GM18505 (cell line): ENCODE measurements at regions not wholly inside any gene's neighbourhood (a gene's known extent, or its start where the extent isn't known, plus 50 kb on each side); places are given as distances from the start of the nearest gene placed in this dataset.

Source experiments
- ATAC-seq: cut with Tn5 transposase; IDR thresholded peaks from one replicate; pipeline ENCODE4 v1.9.1; 2021; ENCODE audit not compliant: unreplicated experiment
- POLR2A ChIP-seq: IDR thresholded peaks from 4 replicates; pipeline ENCODE4 v1.6.1; 2011; ENCODE audit warnings: borderline replicate concordance; ENCODE audit not compliant: insufficient read depth, insufficient read length; ENCODE audit errors: extremely low read depth

DNA sequence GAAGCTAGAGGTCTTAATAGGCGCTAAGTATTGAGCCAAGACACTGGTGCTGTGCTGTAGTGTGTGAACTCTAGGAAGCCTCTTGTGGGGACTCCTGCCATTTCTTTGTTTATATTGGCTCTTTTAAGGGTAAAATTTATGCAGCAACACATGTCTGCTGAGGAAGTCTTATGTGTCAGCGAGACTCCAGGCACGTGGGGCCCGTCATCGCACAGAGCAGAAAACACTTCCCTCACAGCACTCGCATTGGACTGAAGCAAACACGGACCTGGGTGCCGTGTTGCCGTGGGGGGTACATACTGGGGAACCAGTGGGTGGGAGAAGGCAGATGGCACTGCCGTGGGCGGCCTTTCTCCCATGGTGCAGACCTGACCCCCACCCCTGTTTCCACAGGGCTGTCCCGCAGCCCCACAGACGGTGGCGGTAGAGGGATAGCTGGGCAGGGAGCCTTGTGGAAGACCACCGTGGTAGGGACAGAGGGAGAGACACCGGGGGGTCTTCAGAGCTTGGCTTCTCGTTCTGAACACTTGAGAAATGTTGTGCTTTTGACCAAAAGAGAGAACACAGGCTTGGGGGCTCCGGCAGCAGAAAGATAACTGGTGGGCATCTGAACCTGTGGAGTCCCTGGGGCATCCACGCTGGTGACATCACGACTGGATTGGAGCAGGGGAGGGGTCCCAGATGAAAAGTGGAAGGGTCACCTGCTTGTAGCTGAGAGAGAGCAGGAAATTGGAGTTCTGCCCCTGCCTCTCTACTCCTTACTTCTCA is 284.7 kb upstream of the SHH start:
- ATAC-seq, result no peak
- no peak for TF ChIP-seq POLR2A

DNA sequence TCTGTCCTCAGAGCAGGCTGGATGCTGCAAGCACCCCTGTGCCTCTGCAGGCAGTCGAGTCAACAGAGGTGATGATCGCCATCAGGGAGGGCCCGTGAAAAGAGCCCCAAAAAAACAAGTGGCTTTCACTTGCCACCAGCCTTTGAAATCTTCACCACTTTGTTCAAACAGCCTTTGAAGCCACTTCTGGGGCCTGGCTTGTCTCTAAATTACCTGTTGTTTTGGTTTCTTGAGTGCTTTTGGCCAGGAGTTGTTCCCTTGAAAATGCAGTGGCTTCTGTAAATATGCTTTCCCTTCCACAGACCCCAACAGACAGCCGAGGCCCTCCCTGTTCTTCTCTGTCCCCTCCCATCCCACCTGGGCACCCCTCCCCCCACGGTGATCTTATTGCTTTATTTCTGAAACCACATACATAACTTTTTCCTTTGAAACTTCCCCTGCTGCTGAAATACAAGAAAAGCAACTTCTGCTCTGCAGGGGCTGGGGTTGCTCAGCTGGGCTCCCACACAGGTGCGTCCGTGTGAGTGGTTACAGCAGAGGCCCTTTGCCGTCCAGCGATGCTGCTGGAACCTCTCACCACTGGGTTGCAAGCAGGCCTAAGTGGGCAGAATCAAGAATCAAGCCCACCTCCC is 283.8 kb upstream of the SHH start:
- ATAC-seq, result no peak

DNA sequence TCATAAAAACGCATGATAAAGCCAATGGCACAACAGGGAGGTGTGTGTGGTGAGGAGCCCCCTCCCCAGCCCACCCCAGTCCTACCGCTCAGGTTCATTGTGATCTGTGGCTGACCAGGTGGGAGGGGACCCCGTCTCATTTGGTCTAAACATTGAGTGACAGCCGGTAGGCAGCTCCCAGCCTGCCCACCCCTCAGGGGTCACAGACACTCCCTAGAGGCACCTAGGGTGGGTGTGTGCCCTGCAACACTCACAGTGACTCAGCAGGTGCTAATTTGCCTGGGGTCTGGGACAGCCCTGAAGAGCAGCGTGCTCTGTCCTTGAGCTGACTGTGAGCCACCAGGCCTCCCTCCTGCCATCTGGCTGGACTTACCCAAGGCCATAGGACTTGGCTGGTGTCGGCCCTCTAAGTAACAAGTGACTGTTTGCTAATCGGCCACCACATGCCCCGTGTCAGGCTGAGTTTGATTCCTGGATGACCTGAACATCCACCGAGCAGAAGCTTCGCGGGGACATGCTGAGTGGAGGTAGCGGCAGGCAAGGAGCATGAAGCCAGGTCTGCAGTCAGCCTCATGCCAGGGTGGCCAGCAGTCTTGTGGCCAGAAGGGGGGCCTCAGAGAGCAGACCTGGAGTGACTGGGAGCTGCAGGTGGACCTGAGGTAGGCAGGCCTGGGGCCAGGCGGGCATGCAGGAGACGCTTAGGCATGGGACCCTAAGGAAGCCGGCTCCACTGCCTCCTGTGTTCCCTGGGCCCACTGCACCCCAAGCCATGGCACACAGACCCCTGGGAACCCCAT is 282.3 kb upstream of the SHH start:
- TF ChIP-seq POLR2A, result no peak

More for the DNA sequence above, 283.8 kb upstream of the SHH start:
- no peak for TF ChIP-seq POLR2A

DNA sequence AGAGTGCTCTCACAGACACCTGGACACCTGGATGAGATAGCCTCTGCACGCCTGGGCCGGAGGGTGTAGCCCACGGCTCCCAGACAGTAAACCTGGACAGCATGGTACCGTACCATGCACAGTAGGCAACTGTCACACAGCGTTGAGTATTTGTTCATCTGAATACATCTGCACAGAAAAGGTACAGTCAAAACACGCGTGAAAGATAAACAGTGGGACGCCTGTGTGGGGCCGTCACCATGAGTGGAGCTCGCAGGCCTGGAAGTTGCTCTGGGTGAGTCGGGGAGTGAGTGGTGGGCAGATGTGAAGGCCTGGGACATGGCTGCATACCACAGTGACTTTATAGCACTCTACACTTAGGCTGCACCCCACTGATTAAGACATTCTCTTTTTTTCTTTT is 280.0 kb upstream of the SHH start:
- ATAC-seq, result no peak
- no peak for TF ChIP-seq POLR2A

More for the DNA sequence above, 282.3 kb upstream of the SHH start:
- no peak for ATAC-seq

DNA sequence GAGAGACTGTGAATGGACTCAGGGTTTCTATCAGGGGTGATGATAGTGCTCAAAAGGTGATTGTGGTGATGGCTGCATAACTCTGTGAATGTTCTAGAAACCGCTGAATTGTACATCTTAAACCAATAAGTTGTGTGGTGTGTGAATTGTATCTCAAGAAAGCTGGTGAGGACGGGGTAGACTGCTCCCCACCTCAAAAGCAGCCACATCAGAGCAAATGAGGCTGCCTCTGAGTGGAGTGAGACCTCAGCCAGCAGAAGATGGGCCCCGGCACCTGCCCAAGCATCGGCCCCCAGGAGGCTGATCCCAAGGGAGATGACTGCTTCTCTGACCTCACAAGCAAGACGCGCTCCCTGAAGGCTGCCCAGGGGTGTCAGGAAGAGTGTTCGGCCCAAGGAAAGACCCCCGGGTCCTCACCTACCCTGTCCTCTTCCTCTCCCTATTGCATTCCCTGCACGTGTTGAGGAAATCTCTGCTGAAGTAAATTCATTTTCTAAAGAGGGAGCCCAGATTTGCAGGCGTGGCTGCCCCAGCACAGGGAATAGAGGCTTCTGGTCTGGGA is 279.3 kb upstream of the SHH start:
- no peak for TF ChIP-seq POLR2A
- ATAC-seq, result no peak

DNA sequence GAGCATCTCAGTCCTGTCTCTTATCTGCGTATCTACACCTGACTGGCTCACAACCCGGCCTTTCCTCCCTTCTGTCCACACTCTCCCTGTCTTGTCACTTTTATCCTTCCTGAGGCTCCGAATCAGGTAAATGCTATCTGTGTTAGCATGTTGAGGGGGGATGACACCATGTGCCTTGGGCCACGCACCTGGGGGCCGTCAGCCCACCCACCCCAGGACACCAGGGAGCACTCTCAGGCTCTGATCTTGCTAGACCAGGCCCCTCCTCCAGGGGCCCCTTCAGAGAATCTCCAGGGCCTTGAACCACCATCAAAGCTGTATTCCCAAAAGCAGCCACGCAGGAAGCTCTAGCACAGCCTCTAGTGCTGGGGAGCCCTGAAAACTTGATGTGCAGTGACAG is 278.7 kb upstream of the SHH start:
- ATAC-seq, result no peak
- TF ChIP-seq POLR2A, result no peak

DNA sequence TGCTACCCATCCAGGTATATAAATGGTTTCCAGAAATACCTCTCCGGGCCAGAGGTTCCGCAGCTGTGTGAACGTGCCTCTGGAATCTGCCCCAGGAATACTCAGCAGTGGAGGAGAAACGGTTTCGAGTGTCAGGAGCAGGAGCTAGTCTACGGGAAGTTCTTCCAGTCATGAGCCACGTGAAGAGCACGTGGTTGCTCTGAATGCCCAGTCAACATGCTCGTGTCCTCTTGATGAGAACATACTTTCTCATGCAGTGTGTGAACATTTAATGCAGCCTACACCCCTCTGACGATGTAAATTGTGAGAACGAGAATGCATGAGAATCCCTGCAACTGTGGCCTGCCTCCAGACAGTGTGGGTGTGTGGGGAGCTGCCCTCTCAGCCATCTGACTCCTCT is 277.0 kb upstream of the SHH start:
- ATAC-seq, result no peak
- TF ChIP-seq POLR2A, result no peak

DNA sequence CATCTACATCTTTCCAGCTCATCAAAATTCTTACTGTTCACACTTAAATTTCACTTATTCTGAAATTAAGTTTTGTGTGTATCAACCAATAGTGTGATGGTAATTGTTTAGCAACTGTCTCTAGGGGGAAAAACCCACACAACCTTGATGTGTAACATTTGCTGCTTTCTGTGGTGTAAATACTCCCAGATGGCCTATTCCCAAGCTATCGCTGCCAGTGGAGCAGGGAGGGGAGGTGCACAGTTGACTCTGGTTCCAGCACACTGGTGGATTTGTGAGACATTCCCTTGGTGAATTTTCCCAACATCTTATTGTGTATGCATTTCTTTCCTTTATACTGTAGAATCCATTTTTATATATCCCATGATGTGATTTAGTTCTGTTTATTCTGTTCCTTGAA is 275.9 kb upstream of the SHH start:
- no peak for ATAC-seq
- TF ChIP-seq POLR2A, result no peak

DNA sequence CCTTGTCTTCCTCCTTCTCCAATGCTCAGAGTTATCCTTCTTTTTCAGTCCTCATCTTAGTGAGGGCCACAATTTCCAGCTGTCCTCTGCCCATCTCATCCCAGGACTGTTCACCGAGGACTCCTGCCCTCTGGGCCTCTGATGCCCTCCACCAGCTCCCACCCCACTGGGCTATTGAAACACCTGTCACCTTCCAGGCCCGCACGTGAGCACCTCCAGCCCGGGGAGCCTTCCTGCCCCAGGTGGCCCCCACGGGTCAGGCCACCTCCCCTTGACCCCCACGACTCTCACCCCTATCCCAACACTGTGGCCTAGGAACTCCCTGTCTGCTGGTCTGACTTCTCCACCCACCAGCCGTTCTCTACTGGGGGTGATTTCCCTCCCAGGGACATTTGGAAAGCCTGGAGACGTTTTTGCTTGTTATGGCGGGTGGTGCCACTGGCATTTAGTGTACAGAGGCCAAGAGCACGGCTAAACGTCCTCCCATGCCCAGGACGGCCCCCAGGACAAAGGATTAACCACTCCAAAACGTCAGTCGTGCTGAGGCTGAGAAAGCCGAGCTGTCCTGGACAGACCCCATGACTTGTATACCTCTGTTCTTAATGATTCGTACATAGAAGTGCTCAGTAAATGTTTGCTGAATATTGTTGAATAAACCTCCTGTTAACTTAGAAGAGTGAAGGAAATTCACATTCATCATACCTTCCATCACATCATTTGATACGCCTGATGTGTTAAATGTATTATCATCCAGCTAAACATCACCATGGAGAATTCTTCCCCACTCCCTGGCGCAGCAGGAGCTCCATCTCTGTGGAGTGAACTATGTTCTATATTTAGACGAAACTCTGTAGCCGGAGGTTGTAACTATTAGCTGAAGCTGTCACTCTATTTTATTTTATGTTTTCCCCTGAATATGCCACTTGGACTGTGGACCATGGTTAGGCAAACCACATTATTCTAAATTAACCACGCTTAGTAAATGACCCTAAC is 270.1 kb upstream of the SHH start:
- no peak for ATAC-seq
- no peak for TF ChIP-seq POLR2A

DNA sequence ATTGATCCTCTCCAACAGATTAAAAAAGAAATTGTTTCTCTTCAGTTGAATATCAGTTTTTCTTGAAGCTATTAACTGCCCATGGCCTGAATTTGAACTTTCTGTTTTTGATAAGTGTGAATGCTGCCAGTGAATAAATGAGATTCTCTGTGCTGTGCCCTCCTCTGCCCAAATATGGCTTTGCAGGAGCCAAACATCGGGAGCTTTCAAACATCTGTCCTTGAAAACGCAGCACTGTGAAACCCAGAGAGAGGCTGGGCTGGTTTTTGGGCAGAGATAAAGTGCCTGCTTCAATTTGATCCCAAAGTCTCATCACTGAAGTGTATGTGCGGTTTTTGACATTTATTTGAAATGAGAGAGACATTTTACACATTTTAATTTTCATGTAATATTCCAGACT is 268.3 kb upstream of the SHH start:
- ATAC-seq, result no peak
- no peak for TF ChIP-seq POLR2A

DNA sequence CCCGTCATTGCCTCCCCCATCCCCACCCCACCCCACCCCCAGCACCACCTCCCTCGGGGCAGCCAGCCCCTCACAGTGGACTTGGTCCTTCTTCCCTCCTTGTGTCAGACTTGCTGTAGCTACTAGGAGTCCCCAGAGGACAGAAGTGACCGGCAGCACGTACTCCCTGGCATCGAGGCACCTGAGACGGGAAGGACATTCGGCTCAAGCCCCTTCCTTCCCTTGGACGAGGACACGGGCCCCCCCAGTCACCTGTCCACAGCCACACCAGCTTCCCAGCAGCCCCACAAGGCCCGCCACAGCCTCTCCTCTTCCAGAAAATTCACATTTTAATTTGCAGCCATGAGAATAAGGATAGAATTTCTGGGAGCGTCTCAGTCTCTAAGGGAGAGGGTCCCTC is 267.8 kb upstream of the SHH start:
- no peak for ATAC-seq

DNA sequence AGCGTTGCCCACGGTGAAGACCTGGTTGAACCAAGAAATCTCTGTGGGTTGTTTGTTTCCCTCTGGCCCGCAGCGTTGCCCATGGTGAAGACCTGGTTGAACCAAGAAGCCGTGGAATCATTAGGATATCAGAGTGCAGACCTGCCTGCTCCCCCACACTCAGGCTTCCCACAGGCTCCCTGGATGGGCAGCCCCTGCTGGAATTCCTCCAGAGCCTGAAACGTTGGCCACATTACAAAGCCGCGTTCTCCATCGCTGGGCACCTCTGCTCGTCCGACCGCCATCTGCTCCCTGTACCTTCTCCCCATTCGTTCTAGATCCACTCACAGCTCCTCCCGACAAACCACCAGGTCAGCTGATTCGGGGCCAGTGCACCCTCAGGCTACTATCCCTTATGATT is 266.9 kb upstream of the SHH start:
- no peak for TF ChIP-seq POLR2A
- ATAC-seq, result no peak

More for the DNA sequence above, 267.8 kb upstream of the SHH start:
- TF ChIP-seq POLR2A, result no peak
